Osteoblast (primary cell): ENCODE measurements at regions not wholly inside any gene's neighbourhood (a gene's known extent, or its start where the extent isn't known, plus 50 kb on each side); places are given as distances from the start of the nearest gene placed in this dataset.

ENCODE experiments used
- DNase-seq: peaks from one replicate; pipeline ENCODE4 v3.0.0; 2011; ENCODE audit warnings: low spot score, mixed read lengths; ENCODE audit not compliant: insufficient read length; ENCODE audit errors: missing footprints
- H2AFZ ChIP-seq: 2 replicates; pipeline ENCODE4 v1.6.0; 2011; ENCODE audit warnings: mild to moderate bottlenecking, low read length
- H3K27ac ChIP-seq: 2 replicates; pipeline ENCODE4 v1.5.1; 2011; ENCODE audit warnings: mild to moderate bottlenecking, low read depth, low read length, moderate library complexity
- H3K27me3 ChIP-seq: 2 replicates; pipeline ENCODE4 v1.6.0; 2012; ENCODE audit warnings: mild to moderate bottlenecking, control low read depth, inconsistent platforms, low read length, moderate library complexity; ENCODE audit not compliant: insufficient read depth
- H3K36me3 ChIP-seq: 2 replicates; pipeline ENCODE4 v1.5.1; 2011; ENCODE audit warnings: mild to moderate bottlenecking, low read length, control low read depth, moderate library complexity; ENCODE audit not compliant: insufficient read depth
- H3K4me1 ChIP-seq: 2 replicates; pipeline ENCODE4 v1.5.1; 2011; ENCODE audit warnings: mild to moderate bottlenecking, low read length, control low read depth, moderate library complexity; ENCODE audit not compliant: insufficient read depth
- H3K4me2 ChIP-seq: 2 replicates; pipeline ENCODE4 v1.6.0; 2011; ENCODE audit warnings: mild to moderate bottlenecking, low read length; ENCODE audit not compliant: insufficient read depth
- H3K4me3 ChIP-seq: fragments of 200-600 bp; sonication (generic); 3 replicates; pipeline ENCODE4 v1.5.1; 2012; ENCODE audit warnings: mild to moderate bottlenecking, low read length, inconsistent platforms; ENCODE audit not compliant: insufficient read depth
- H3K79me2 ChIP-seq: 2 replicates; pipeline ENCODE4 v1.6.0; 2012; ENCODE audit warnings: mild to moderate bottlenecking, low read length, control low read depth, inconsistent platforms; ENCODE audit not compliant: insufficient read depth
- H3K9me3 ChIP-seq: 2 replicates; pipeline ENCODE4 v1.5.1; 2011; ENCODE audit warnings: low read depth, low read length, control low read depth
- H4K20me1 ChIP-seq: 2 replicates; pipeline ENCODE4 v1.6.0; 2012; ENCODE audit warnings: mild to moderate bottlenecking, low read length, control low read depth; ENCODE audit not compliant: insufficient read depth
- TF ChIP-seq, protein P1 (sequence below): IDR thresholded peaks from 2 replicates; pipeline ENCODE4 v1.5.1; 2011; ENCODE audit warnings: mild to moderate bottlenecking, low read depth, low read length, moderate library complexity; ENCODE audit errors: extremely low read depth

DNA sequence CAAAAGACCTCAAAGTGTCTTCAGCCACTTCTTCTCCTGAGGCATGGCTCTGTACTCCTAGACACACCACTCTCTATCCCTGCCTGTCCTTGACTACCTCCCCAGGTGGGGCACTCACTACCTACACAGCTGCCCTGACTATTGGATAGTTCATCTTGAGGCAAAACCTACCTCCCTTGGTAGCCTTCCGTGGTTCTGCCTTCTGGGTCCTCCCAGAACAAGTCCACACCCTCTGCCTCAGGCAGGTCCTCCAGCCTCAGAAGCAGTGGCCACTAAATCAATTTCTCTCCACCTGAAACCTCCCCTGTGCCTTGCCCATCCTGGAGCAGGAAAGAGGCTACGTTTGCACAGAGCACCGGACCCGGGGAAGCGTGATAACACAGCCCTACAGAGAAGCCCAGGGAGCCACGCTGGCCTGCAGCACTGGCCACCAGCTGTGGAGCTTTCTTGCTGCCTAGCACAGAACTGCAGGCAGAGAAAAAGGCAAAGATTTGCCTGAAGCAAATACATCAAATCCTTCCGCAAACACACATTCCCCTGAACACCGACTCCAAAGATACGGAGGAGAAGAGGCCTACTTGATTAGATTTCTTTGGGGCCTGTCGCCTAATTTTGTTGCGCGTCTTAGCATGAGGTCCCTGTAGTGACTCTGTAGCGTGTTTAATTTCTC, 141.8 kb downstream of the C9orf50 start:
- Histone ChIP-seq H2AFZ (no peak overlapping the region), H3K27ac (no peak overlapping the region), H3K27me3 (no peaks in the 10 kb centered on the region), H3K79me2 (peaks cover 2% of the 10 kb centered on the region), H3K4me3 (no peak overlapping the region), H3K36me3 (no peaks in the 10 kb centered on the region), H3K4me2 (no peak overlapping the region), H3K4me1 (peaks cover 44% of the 10 kb centered on the region), H4K20me1 (no peaks in the 10 kb centered on the region), H3K9me3 (peaks cover 3% of the 10 kb centered on the region)
- DNase-seq, result peak; percentile 59
- TF ChIP-seq, protein P1, sequence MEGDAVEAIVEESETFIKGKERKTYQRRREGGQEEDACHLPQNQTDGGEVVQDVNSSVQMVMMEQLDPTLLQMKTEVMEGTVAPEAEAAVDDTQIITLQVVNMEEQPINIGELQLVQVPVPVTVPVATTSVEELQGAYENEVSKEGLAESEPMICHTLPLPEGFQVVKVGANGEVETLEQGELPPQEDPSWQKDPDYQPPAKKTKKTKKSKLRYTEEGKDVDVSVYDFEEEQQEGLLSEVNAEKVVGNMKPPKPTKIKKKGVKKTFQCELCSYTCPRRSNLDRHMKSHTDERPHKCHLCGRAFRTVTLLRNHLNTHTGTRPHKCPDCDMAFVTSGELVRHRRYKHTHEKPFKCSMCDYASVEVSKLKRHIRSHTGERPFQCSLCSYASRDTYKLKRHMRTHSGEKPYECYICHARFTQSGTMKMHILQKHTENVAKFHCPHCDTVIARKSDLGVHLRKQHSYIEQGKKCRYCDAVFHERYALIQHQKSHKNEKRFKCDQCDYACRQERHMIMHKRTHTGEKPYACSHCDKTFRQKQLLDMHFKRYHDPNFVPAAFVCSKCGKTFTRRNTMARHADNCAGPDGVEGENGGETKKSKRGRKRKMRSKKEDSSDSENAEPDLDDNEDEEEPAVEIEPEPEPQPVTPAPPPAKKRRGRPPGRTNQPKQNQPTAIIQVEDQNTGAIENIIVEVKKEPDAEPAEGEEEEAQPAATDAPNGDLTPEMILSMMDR, result no peak

DNA sequence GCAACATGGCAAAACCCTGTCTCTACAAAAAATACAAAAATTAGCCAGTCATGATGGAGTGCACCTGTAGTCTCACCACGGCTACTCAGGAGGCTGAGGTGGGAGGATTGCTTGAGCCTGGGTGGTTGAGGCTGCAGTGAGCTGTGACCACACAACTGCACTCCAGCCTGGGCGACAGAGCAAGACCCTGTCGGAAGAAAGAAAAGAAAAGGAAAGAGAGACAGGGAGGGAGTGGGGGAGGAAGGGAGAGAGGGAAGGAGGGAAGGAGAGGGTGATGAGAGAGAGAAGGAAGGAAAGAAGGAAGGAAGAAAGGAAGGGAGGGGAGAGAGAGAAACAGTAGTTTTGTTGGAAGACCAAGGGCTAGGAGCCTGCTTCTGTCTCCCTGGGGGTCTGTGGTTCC, 142.4 kb downstream of the C9orf50 start:
- Histone ChIP-seq H3K36me3 (no peaks in the 10 kb centered on the region), H3K27me3 (no peaks in the 10 kb centered on the region), H3K4me3 (no peak overlapping the region), H3K4me2 (no peak overlapping the region), H4K20me1 (no peaks in the 10 kb centered on the region), H3K27ac (no peak overlapping the region), H3K4me1 (peaks cover 44% of the 10 kb centered on the region), H2AFZ (no peak overlapping the region), H3K9me3 (peaks cover 3% of the 10 kb centered on the region), H3K79me2 (no peaks in the 10 kb centered on the region)
- no peak for DNase-seq
- TF ChIP-seq, protein P1, result no peak

DNA sequence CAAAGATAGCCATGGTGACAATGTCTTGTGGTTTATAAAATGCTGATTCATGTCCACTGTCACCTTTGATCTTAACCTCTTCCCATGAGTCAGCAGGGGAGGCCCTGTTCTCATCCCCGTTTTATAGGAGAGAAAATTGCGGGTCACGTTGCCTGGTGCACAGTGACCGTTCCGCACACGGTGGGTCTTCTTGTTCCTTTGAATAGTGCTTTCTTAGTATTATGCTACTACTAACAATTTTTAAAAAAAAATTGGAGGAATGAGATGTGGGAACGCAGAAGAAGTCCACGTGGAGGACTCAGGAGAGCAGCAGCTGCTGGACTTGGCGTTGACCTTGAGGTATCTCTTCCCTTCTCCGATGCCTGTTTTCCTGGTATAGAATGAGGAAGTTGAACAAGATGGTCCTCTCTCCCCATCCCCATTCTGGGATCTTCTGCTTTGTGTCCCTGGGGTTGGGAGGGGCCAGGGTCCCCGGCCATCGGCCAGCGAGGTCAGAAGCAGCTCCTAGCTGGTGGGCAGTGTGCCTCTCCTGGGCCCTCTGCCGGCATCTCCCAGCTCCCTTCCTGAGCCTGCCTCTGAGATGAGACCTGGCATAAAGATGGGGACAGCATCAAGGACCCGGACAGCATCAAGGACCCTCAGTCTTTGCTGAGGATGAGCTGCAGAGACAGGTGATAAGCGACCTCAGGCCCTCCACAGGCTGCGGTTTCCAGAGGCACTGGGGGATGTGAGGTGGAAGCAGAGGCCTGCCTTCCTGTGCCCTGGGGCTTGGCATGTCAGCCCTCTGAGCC, 143.9 kb downstream of the C9orf50 start:
- peaks cover 38% of the 10 kb centered on the region for H3K4me1 ChIP-seq
- TF ChIP-seq, protein P1, result no peak
- H3K27ac ChIP-seq, result peak overlapping the region; percentile 37
- peak; percentile 88 for DNase-seq
- peaks cover 3% of the 10 kb centered on the region for H3K9me3 ChIP-seq
- no peaks in the 10 kb centered on the region for H4K20me1 ChIP-seq
- H2AFZ ChIP-seq, result no peak overlapping the region
- H3K4me3 ChIP-seq, result no peak overlapping the region
- no peaks in the 10 kb centered on the region for H3K79me2 ChIP-seq
- H3K27me3 ChIP-seq, result no peaks in the 10 kb centered on the region
- no peak overlapping the region for H3K4me2 ChIP-seq
- H3K36me3 ChIP-seq, result no peaks in the 10 kb centered on the region

DNA sequence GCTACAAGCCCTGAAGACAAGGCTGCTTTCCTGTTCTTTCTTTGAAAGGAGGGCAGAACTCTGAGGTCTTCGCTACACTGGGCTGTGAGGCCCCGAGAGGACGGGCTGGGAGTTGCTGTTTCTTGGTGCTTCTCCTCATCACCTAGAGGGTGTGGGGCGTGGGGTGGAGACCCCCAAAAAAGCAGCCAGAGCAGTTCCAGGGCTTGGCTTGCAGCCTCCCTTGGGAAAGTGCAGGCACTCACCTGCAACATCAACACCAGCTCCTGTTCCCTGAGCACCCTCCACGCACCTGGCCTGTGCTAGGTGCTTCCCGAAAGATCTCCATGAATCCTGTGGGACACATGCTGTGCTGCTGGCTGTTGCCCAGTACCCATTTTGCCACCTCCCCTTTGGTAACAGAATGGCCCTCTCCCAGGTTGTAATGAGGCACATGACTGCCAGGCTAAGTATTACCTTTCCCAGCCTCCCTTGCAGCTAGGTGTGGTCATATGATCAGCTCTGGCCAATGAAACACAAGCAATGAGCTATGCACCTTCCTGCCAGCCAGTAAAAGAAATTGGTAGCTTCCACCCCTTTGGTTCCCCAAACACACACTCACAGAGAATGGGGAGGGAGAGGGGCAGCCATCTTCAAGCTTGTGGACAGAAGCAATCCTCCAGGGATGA, 146.0 kb downstream of the C9orf50 start:
- Histone ChIP-seq H4K20me1 (no peaks in the 10 kb centered on the region), H3K27me3 (no peaks in the 10 kb centered on the region), H2AFZ (no peak overlapping the region), H3K4me1 (peaks cover 27% of the 10 kb centered on the region), H3K4me3 (no peak overlapping the region), H3K9me3 (peaks cover 3% of the 10 kb centered on the region), H3K27ac (no peak overlapping the region), H3K4me2 (no peak overlapping the region), H3K36me3 (no peaks in the 10 kb centered on the region), H3K79me2 (no peaks in the 10 kb centered on the region)
- TF ChIP-seq, protein P1, result no peak
- DNase-seq, result peak; percentile 38
